ENCODE measurements at regions not wholly inside any gene's neighbourhood (a gene's known extent, or its start where the extent isn't known, plus 50 kb on each side); places are given as distances from the start of the nearest gene placed in this dataset.

DNA sequence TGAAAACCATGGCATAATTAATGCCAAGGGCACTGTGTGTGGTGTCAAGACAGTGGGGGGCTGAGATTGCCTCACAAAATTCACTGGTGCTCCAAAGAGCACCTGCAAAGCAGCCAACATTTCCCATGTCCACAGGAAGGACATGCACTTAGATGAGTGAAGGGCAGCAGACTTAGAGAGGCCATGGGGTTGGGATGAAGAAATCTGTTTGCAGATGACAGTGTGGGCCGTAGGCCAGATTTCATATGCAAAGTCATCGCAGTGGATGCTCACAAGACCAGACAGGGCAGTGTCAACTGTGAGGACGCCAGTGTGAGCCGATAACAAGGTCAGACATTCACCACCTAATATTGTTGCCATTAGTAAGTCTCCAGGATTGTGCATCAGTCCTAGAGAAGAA, 773.4 kb downstream of the EFNB2 start:
- TF ChIP-seq CTCF (IDR thresholded peaks at IDR 0.05) (no peak), POLR2A (IDR thresholded peaks at IDR 0.05) (no peak)

All from breast epithelium (tissue), 3 donors.